ENCODE measurements at regions not wholly inside any gene's neighbourhood (a gene's known extent, or its start where the extent isn't known, plus 50 kb on each side); places are given as distances from the start of the nearest gene placed in this dataset.

- DNase-seq (ENCODE audit: insufficient read length, low spot score) = no peak
These were observed 575.8 kb upstream of the TBL1XR1 start for GRCh38 chr3:177772908-177773557.

GRCh38 chr3:177773717-177774116, 576.4 kb upstream of the TBL1XR1 start:
- TF ChIP-seq, protein P1, sequence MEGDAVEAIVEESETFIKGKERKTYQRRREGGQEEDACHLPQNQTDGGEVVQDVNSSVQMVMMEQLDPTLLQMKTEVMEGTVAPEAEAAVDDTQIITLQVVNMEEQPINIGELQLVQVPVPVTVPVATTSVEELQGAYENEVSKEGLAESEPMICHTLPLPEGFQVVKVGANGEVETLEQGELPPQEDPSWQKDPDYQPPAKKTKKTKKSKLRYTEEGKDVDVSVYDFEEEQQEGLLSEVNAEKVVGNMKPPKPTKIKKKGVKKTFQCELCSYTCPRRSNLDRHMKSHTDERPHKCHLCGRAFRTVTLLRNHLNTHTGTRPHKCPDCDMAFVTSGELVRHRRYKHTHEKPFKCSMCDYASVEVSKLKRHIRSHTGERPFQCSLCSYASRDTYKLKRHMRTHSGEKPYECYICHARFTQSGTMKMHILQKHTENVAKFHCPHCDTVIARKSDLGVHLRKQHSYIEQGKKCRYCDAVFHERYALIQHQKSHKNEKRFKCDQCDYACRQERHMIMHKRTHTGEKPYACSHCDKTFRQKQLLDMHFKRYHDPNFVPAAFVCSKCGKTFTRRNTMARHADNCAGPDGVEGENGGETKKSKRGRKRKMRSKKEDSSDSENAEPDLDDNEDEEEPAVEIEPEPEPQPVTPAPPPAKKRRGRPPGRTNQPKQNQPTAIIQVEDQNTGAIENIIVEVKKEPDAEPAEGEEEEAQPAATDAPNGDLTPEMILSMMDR (IDR thresholded peaks at IDR 0.05; ENCODE audit: insufficient read depth, missing control alignments) = no peak
- FAIRE-seq = no peak

More at GRCh38 chr3:177772908-177773557, 575.8 kb upstream of the TBL1XR1 start:
- FAIRE-seq = no peak
- TF ChIP-seq, protein P1 (IDR thresholded peaks at IDR 0.05; ENCODE audit: insufficient read depth, missing control alignments) = no peak

DNA sequence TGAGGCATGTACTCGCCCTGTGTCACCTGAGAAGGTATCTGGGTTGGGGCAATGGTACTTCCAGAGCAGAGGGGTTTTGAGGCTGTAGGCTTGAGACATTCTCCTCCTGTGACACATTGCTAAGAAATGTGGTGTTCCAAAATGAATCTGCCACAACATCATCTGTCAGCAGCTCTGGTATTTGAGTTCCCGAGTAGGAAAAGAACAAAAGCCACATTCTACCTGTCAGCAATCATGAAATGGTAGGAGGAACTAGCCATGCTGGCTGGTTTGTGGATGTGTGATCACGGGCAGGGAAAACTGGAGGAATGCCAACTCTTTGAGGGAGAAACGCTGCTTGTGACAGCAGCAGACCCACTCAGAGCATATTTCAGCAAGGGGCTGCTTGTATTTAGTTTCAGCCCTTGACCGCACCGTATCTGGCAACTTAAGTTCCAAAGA, 579.4 kb upstream of the TBL1XR1 start:
- TF ChIP-seq, protein P1 (IDR thresholded peaks at IDR 0.05; ENCODE audit: insufficient read depth, missing control alignments) = no peak
- DNase-seq (ENCODE audit: insufficient read length, low spot score) (no peak), FAIRE-seq (no peak)

More at GRCh38 chr3:177773717-177774116, 576.4 kb upstream of the TBL1XR1 start:
- no peak for DNase-seq (ENCODE audit: insufficient read length, low spot score)

GRCh38 chr3:177777699-177778098, 580.4 kb upstream of the TBL1XR1 start:
- TF ChIP-seq, protein P1 (IDR thresholded peaks at IDR 0.05; ENCODE audit: insufficient read depth, missing control alignments) = peak; percentile 51
- peak; percentile 25 for FAIRE-seq

GRCh38 chr3:177778633-177779032, 581.4 kb upstream of the TBL1XR1 start:
- no peak for DNase-seq (ENCODE audit: insufficient read length, low spot score)
- no peak for FAIRE-seq
- TF ChIP-seq, protein P1 (IDR thresholded peaks at IDR 0.05; ENCODE audit: insufficient read depth, missing control alignments) = no peak

More at GRCh38 chr3:177777699-177778098, 580.4 kb upstream of the TBL1XR1 start:
- no peak for DNase-seq (ENCODE audit: insufficient read length, low spot score)

DNA sequence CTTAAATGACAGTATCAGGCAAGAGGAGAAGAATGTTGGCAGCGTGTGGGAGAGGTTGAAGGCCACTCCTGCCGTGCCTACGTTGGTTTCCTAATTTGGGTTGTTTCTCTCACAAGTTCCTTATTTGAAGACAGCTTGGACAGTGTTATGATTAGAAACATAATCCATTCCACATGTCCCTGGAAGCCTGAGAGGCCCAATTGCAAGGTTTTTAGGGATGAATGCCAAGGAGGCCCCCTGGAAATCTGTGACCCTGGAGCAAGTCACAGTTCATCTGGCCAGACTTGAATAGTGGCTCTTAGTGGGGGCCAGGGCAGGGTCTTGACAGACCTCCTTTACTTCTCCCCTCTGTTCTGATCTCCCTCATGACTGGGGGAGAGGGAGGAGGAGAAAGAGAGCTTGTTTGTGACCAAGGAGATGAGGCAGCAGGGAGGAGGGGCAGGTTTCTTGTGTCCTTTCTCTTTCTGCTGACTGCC, 584.4 kb upstream of the TBL1XR1 start:
- DNase-seq (ENCODE audit: insufficient read length, low spot score) (no peak), FAIRE-seq (no peak)
- TF ChIP-seq, protein P1 (IDR thresholded peaks at IDR 0.05; ENCODE audit: insufficient read depth, missing control alignments) = no peak

DNA sequence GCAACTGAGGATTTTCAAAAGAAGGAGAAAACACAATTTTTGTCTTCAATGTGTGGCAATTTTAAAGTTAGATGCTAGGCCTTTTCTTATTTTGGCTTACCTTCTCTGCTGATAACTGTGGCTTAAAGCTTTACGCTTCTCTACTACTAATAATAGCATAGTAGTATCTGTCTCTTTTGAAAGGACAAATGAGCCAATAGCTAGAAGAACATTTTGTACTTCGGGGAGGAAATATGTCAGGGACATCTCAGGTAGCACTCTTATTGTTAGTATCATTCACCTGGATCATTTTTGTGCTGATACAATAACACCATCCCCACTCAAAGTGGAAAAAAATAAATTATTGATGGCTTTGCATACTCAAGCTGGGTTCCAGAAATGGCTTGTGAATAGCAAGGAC, 586.1 kb upstream of the TBL1XR1 start:
- no peak for FAIRE-seq
- no peak for DNase-seq (ENCODE audit: insufficient read length, low spot score)
- TF ChIP-seq, protein P1 (IDR thresholded peaks at IDR 0.05; ENCODE audit: insufficient read depth, missing control alignments) = no peak
